Activated CD4-positive, alpha-beta memory T cell treated with anti-CD3 and anti-CD28 coated beads, Interleukin-2, amount 10 ng/mL, durations not matched to agents 7 days and 5 days (primary cell): ENCODE measurements at regions not wholly inside any gene's neighbourhood (a gene's known extent, or its start where the extent isn't known, plus 50 kb on each side); places are given as distances from the start of the nearest gene placed in this dataset.

Experiments used
- CTCF ChIA-PET: fragments of 350-600 bp; sonication (Branson Sonifier 250); formaldehyde crosslinking; loops from one replicate; lab custom pipeline; 2021; ENCODE audit warnings: antibody characterized with exemption, inconsistent platforms; lab: Charles Lee
- POLR2A ChIA-PET: fragments of 350-600 bp; sonication (Branson Sonifier 250); formaldehyde crosslinking; loops from one replicate; lab custom pipeline; 2021; ENCODE audit warnings: antibody characterized with exemption; lab: Charles Lee
- DNase-seq: peaks from one replicate; pipeline ENCODE4 v3.0.0-alpha.2; 2020
- H3K27ac Mint-ChIP-seq: one replicate; pipeline ENCODE4 v1.8.0; 2021; ENCODE audit warnings: mild to moderate bottlenecking, mixed read lengths
- H3K27me3 Mint-ChIP-seq: one replicate; pipeline ENCODE4 v1.8.0; 2021; ENCODE audit warnings: mixed read lengths
- H3K36me3 Mint-ChIP-seq: one replicate; pipeline ENCODE4 v1.8.0; 2021; ENCODE audit warnings: low read depth, mixed read lengths
- H3K4me1 Mint-ChIP-seq: one replicate; pipeline ENCODE4 v1.8.0; 2021; ENCODE audit warnings: mixed read lengths
- H3K4me3 Mint-ChIP-seq: one replicate; pipeline ENCODE4 v1.8.0; 2021; ENCODE audit warnings: mild to moderate bottlenecking, mixed read lengths
- H3K9me3 Mint-ChIP-seq: one replicate; pipeline ENCODE4 v1.8.0; 2021; ENCODE audit warnings: mixed read lengths

- no peak overlapping the region for H3K27ac Mint-ChIP-seq
- H3K4me3 Mint-ChIP-seq: peak overlapping the region; percentile 46
- H3K4me1 Mint-ChIP-seq: peaks cover 16% of the 10 kb centered on the region
- DNase-seq: peak; percentile 51
- no peaks in the 10 kb centered on the region for H3K36me3 Mint-ChIP-seq
- peaks cover 13% of the 10 kb centered on the region for H3K27me3 Mint-ChIP-seq
- no peaks in the 10 kb centered on the region for H3K9me3 Mint-ChIP-seq
- CTCF ChIA-PET: interaction anchor here (1.0 kb wide), 1 partner anchor 435 kb away, joined by 3 read pairs; the partner anchor contains the start of gene ERCC4
- POLR2A ChIA-PET: interaction anchor here (0.7 kb wide), 1 partner anchor 221 kb away, joined by 3 read pairs; no protein-coding TSS in a partner anchor
Observed at GRCh38 chr16:14354561-14355351, 275.3 kb downstream of the PARN start.

DNA sequence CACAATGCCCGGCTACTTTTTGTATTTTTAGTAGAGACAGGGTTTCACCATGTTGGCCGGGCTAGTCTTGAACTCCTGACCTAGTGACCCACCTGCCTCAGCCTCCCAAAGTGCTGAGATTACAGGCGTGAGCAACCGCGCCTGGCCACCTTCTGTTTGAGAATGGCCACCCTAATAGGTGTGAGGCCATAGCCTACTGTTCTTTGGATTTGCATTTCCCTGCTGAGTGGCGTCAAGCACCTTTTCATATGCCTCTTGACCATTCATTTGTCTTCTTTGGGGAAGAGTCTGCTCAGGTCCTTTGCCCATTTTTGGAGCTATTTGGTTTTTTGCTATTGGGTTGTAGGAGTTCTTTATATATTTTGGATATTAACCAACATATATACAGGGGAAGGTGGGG lies 276.7 kb downstream of the PARN start:
- Mint-ChIP-seq H3K9me3 (no peaks in the 10 kb centered on the region), H3K4me1 (peaks cover 12% of the 10 kb centered on the region), H3K27ac (no peak overlapping the region), H3K36me3 (no peaks in the 10 kb centered on the region), H3K4me3 (no peak overlapping the region), H3K27me3 (peaks cover 9% of the 10 kb centered on the region)
- ChIA-PET CTCF (no interaction called here), POLR2A (no interaction called here)
- no peak for DNase-seq

DNA sequence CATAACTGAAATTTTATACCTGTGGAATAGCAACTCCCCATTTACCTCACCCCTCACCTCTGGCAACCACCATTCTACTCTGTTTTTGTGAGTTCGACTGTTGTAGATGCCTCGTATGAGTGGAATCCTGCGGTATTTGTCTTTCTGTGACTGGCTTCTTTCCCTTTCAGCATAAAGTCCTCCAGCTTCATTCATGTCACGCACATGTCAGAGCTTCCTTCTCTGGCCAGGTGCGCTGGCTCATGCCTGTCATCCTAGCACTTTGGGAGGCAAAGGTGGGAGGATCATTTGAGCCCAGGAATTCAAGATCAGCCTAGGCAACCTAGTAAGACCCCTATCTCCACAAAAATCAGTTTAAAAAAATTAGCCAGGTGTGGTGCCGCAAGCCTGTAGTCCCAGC lies 278.4 kb downstream of the PARN start:
- H3K4me3 Mint-ChIP-seq: no peak overlapping the region
- no peak for DNase-seq
- CTCF ChIA-PET: no interaction called here
- H3K27me3 Mint-ChIP-seq: peaks cover 6% of the 10 kb centered on the region
- no peaks in the 10 kb centered on the region for H3K36me3 Mint-ChIP-seq
- peaks cover 12% of the 10 kb centered on the region for H3K4me1 Mint-ChIP-seq
- POLR2A ChIA-PET: no interaction called here
- no peak overlapping the region for H3K27ac Mint-ChIP-seq
- no peaks in the 10 kb centered on the region for H3K9me3 Mint-ChIP-seq

- H3K4me1 Mint-ChIP-seq: peaks cover 12% of the 10 kb centered on the region
- H3K9me3 Mint-ChIP-seq: no peaks in the 10 kb centered on the region
- H3K4me3 Mint-ChIP-seq: no peak overlapping the region
- DNase-seq: no peak
- no peaks in the 10 kb centered on the region for H3K36me3 Mint-ChIP-seq
- peaks cover 6% of the 10 kb centered on the region for H3K27me3 Mint-ChIP-seq
- no peak overlapping the region for H3K27ac Mint-ChIP-seq
- CTCF ChIA-PET: no interaction called here
- POLR2A ChIA-PET: no interaction called here
Observed at GRCh38 chr16:14350626-14351025, 279.4 kb downstream of the PARN start.

DNA sequence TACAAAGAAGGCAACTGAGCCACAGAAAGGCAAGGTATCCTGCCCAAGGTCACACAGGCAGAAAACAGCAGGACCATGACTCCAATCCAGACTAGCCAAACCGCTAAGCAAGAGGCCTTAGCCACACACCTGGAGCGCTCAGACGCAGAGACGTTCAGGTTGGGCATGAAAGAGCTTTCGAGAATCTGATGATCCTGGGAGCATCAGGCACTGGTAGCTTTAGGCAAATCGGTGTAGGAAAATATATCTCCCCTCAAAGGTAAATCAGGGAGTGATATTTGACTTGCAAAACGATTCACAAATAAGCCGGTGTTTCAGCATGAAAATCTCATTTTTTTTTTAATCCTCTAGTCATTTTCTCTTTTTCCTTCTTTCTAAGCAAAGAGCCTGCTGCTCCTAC lies 279.0 kb downstream of the MRTFB start:
- CTCF ChIA-PET: no interaction called here
- no peak for DNase-seq
- H3K27ac Mint-ChIP-seq: no peak overlapping the region
- peaks cover 9% of the 10 kb centered on the region for H3K4me1 Mint-ChIP-seq
- POLR2A ChIA-PET: no interaction called here
- H3K36me3 Mint-ChIP-seq: no peaks in the 10 kb centered on the region
- H3K4me3 Mint-ChIP-seq: no peak overlapping the region
- H3K27me3 Mint-ChIP-seq: peaks cover 3% of the 10 kb centered on the region
- H3K9me3 Mint-ChIP-seq: no peaks in the 10 kb centered on the region

- H3K9me3 Mint-ChIP-seq: peaks cover 5% of the 10 kb centered on the region
- POLR2A ChIA-PET: no interaction called here
- no peaks in the 10 kb centered on the region for H3K36me3 Mint-ChIP-seq
- CTCF ChIA-PET: no interaction called here
- DNase-seq: no peak
- H3K4me3 Mint-ChIP-seq: no peak overlapping the region
- H3K27ac Mint-ChIP-seq: no peak overlapping the region
- peaks cover 3% of the 10 kb centered on the region for H3K27me3 Mint-ChIP-seq
- no peaks in the 10 kb centered on the region for H3K4me1 Mint-ChIP-seq
Observed at GRCh38 chr16:14347706-14348105, 276.6 kb downstream of the MRTFB start.

- no peaks in the 10 kb centered on the region for H3K36me3 Mint-ChIP-seq
- CTCF ChIA-PET: no interaction called here
- no peak overlapping the region for H3K4me3 Mint-ChIP-seq
- DNase-seq: no peak
- POLR2A ChIA-PET: no interaction called here
- H3K9me3 Mint-ChIP-seq: peaks cover 8% of the 10 kb centered on the region
- H3K27me3 Mint-ChIP-seq: peaks cover 3% of the 10 kb centered on the region
- no peak overlapping the region for H3K27ac Mint-ChIP-seq
- no peaks in the 10 kb centered on the region for H3K4me1 Mint-ChIP-seq
Observed at GRCh38 chr16:14346278-14347142, 275.4 kb downstream of the MRTFB start.

DNA sequence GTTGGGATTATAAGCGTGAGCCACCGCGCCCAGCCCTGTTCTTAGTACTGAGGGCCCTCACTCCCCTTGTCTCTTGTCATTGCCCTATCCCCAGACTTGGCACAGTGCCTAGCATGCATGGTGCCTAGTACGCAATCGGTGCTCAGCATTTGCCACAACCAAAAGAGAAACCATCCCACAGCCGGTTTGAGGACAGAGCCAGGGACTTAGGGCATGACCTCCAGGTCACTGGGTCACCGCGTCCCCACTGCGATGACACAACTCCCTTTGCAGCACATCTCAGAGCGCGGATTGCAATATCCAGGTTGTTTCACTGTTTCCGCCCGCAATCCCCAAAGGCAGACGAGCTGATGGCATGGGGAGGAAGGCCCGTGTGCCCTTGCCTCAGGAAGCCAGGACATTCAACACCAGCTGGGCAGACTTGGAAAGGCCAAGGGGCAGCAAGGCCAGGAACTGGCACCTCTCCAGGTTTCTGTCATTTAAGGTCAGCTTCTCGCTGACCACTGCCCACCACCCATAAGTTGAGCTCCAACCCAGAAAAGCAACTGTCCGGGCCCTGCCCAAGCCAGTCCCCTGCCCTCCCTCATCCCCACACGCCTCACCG lies 274.5 kb downstream of the MRTFB start:
- Mint-ChIP-seq H3K27ac (no peak overlapping the region), H3K27me3 (peaks cover 3% of the 10 kb centered on the region), H3K36me3 (no peaks in the 10 kb centered on the region), H3K4me3 (no peak overlapping the region), H3K9me3 (peaks cover 8% of the 10 kb centered on the region), H3K4me1 (no peaks in the 10 kb centered on the region)
- no peak for DNase-seq
- ChIA-PET POLR2A (no interaction called here), CTCF (no interaction called here)

- ChIA-PET POLR2A (no interaction called here), CTCF (no interaction called here)
- H3K36me3 Mint-ChIP-seq: no peaks in the 10 kb centered on the region
- H3K9me3 Mint-ChIP-seq: peaks cover 8% of the 10 kb centered on the region
- H3K4me3 Mint-ChIP-seq: no peak overlapping the region
- H3K27me3 Mint-ChIP-seq: peaks cover 5% of the 10 kb centered on the region
- no peaks in the 10 kb centered on the region for H3K4me1 Mint-ChIP-seq
- no peak overlapping the region for H3K27ac Mint-ChIP-seq
- DNase-seq: no peak
Observed at GRCh38 chr16:14344945-14345344, 273.8 kb downstream of the MRTFB start.

DNA sequence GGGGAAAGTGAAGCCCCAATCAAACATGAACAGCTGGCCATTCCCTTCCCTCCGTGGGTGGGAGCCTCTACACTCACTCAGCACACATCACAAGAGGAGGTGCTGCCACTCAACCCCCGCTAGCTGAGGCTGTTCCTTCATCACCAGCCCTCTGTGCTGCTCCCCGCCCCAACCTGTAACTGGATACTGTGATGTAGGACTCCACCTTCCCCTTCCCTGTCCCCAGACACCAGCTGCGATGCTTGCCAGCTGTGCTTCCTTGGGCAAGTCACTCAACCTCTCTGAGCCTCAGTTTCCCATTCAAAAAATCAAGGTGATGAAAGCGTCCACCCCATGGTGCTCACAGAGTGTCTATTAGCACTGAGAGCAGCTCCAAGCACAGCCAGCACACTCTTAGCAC lies 273.2 kb downstream of the MRTFB start:
- H3K4me3 Mint-ChIP-seq: no peak overlapping the region
- H3K27me3 Mint-ChIP-seq: peaks cover 3% of the 10 kb centered on the region
- POLR2A ChIA-PET: no interaction called here
- no peak for DNase-seq
- CTCF ChIA-PET: no interaction called here
- H3K27ac Mint-ChIP-seq: no peak overlapping the region
- no peaks in the 10 kb centered on the region for H3K36me3 Mint-ChIP-seq
- H3K4me1 Mint-ChIP-seq: no peaks in the 10 kb centered on the region
- peaks cover 8% of the 10 kb centered on the region for H3K9me3 Mint-ChIP-seq

- Mint-ChIP-seq H3K27ac (no peak overlapping the region), H3K4me1 (no peaks in the 10 kb centered on the region), H3K9me3 (peaks cover 8% of the 10 kb centered on the region), H3K36me3 (no peaks in the 10 kb centered on the region), H3K4me3 (no peak overlapping the region), H3K27me3 (peaks cover 3% of the 10 kb centered on the region)
- POLR2A ChIA-PET: no interaction called here
- CTCF ChIA-PET: no interaction called here
- DNase-seq: no peak
Observed at GRCh38 chr16:14341324-14342225, 270.5 kb downstream of the MRTFB start.

DNA sequence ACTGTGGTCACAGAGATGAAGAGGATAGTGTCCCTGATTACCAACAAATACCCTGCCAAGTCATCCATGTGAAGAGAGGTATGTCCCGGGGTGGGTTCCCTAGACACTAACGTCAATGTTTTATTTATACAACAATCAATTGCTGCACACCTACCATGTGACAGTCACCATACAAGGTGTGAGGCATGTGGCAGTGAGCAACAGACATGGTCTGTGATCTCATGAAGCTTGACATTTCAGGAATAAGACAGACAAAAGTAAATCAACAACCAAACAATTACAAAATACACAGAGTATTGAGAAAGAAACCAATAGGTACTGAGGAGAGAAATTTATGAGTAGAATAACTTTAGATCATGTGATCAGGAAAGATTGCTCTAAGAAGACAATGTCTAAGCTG lies 268.6 kb downstream of the MRTFB start:
- H3K36me3 Mint-ChIP-seq: no peaks in the 10 kb centered on the region
- no peak overlapping the region for H3K27ac Mint-ChIP-seq
- peaks cover 8% of the 10 kb centered on the region for H3K9me3 Mint-ChIP-seq
- H3K27me3 Mint-ChIP-seq: peaks cover 3% of the 10 kb centered on the region
- CTCF ChIA-PET: no interaction called here
- no peak for DNase-seq
- POLR2A ChIA-PET: no interaction called here
- H3K4me1 Mint-ChIP-seq: no peaks in the 10 kb centered on the region
- H3K4me3 Mint-ChIP-seq: no peak overlapping the region
